ENCODE measurements at regions not wholly inside any gene's neighbourhood (a gene's known extent, or its start where the extent isn't known, plus 50 kb on each side); places are given as distances from the start of the nearest gene placed in this dataset.

- DNase-seq = no peak
Measured at GRCh38 chr5:56286015-56286884, 53.1 kb upstream of the ANKRD55 start.

DNA sequence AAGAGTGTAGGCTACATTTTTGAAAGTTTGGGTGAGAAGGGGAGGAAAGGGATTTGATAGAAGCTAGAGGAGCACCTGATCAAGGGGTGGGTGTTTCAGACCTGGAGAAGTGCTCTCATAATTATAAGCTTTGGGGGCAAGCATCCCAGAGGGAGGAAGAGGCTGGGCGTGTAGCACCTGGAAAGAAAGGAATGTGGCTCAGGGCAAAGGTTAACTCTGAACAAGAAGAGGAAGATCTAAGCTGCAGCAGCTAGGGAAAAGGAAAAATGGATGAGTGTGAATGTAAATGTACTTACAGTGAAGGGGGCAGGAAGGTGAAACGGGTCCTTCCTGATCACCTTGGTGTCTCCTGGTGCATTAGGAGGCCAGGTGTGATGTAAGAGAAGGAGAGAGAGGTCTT, 49.8 kb upstream of the ANKRD55 start:
- DNase-seq = no peak
